CD4-positive, alpha-beta T cell treated with Interleukin-15 for 4 hours (primary cell): ENCODE measurements at regions not wholly inside any gene's neighbourhood (a gene's known extent, or its start where the extent isn't known, plus 50 kb on each side); places are given as distances from the start of the nearest gene placed in this dataset.
A peak's percentile ranks its signal among the peaks of the same experiment; 100 is the strongest.
"Not testable (repeated sequence)": the region's sequence is repeated elsewhere in the genome, so short reads cannot be mapped to it uniquely, and the experiment has no call there.

Experiments
- DNase-seq: peaks from one replicate; pipeline ENCODE4 v3.0.0-alpha.2; 2020; ENCODE audit warnings: low spot score

GRCh38 chr1:37319284-37319683 is 155.1 kb upstream of the ZC3H12A start:
- no peak for DNase-seq

- peak; percentile 3 for DNase-seq
Measured at GRCh38 chr1:37323486-37324377, 150.6 kb upstream of the ZC3H12A start.

GRCh38 chr1:37325010-37325409 is 149.4 kb upstream of the ZC3H12A start:
- DNase-seq, result no peak

GRCh38 chr1:37325509-37326437 is 148.6 kb upstream of the ZC3H12A start:
- DNase-seq, result no peak

GRCh38 chr1:37332126-37332525 is 142.3 kb upstream of the ZC3H12A start:
- no peak for DNase-seq

GRCh38 chr1:37338658-37339057 is 135.7 kb upstream of the ZC3H12A start:
- DNase-seq, result no peak

- DNase-seq, result no peak
Measured at GRCh38 chr1:37342736-37343135, 131.6 kb upstream of the ZC3H12A start.

- DNase-seq, result no peak
Measured at GRCh38 chr1:37347104-37347649, 127.2 kb upstream of the ZC3H12A start.

- no peak for DNase-seq
Measured at GRCh38 chr1:37353871-37354270, 120.5 kb upstream of the ZC3H12A start.

- no peak for DNase-seq
Measured at GRCh38 chr1:37354876-37355650, 119.3 kb upstream of the ZC3H12A start.

- DNase-seq, result no peak
Measured at GRCh38 chr1:37358992-37359391, 115.4 kb upstream of the ZC3H12A start.

GRCh38 chr1:37360011-37360410 is 114.4 kb upstream of the ZC3H12A start:
- no peak for DNase-seq

- DNase-seq, result no peak
Measured at GRCh38 chr1:37362594-37363385, 111.6 kb upstream of the ZC3H12A start.

- DNase-seq, result no peak
Measured at GRCh38 chr1:37363535-37363934, 110.8 kb upstream of the ZC3H12A start.

GRCh38 chr1:37368665-37369315 is 105.6 kb upstream of the ZC3H12A start:
- DNase-seq, result not testable (repeated sequence)

GRCh38 chr1:37372302-37372701 is 102.1 kb upstream of the ZC3H12A start:
- DNase-seq, result no peak

- DNase-seq, result no peak
Measured at GRCh38 chr1:37372711-37373110, 101.7 kb upstream of the ZC3H12A start.

- DNase-seq, result no peak
Measured at GRCh38 chr1:37373413-37373812, 101.0 kb upstream of the ZC3H12A start.

- DNase-seq, result not testable (repeated sequence)
Measured at GRCh38 chr1:37380546-37380945, 93.8 kb upstream of the ZC3H12A start.

GRCh38 chr1:37387854-37388253 is 86.5 kb upstream of the ZC3H12A start:
- no peak for DNase-seq
